ENCODE measurements at regions not wholly inside any gene's neighbourhood (a gene's known extent, or its start where the extent isn't known, plus 50 kb on each side); places are given as distances from the start of the nearest gene placed in this dataset.

DNA sequence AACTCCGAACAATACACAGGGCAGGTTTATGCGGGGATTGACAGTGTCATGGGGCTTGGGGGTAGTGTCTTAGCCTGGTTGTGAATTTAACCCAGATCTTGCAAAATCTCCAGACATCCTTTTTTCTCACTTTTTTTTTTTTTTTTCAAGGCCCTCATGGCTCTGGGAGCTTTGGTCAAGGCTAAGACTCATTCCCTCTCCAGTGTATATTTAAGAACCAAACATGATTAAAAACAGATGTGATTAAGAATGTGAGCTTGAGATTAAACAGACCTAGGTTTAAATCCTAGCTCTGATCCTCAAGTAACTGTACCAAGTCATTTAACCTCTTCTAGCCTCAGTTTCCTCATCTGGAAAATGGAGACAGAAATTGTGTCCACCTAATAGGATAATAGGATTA lies 151.7 kb upstream of the FUT8 start:
- no peak overlapping the region for H3K4me3 ChIP-seq (ENCODE audit: low read depth, poor library complexity, severe bottlenecking)
- no peak for DNase-seq (ENCODE audit: low spot score in 2 of 2)
- TF ChIP-seq CTCF (IDR thresholded peaks at IDR 0.05) (no peak), POLR2A (IDR thresholded peaks at IDR 0.05) (no peak)
- intact Hi-C loops (cut with DNase I; ENCODE audit: low total_unique reads), result no loop called here
- 75 to 82% methylated on average over 2 of the region's 2 CpGs for WGBS, 2 donors

DNA sequence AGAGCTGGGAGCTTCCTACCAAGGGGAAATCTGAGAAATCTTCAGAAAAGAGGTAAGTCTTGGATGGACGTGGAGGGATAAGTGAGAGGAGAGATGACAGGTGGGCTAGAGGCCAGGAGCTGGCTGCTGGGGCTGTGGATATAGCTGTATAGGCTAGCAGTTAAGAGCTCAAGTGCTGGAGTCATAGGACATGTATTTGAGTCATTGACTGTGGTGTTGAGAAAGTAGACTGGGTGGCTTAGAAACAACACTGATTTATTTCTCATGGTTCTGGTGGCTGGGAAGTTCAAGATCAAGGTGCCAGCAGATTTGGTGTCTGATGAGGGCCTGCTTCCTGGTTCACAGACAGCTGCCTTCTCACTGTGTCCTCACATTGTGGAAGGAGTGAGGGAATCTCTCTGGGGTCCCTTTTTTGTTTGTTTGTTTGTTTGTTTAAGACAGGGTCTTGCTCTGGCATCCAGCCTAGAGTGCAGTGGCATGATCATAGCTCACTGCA lies 151.1 kb upstream of the FUT8 start:
- H3K4me3 ChIP-seq (ENCODE audit: low read depth, poor library complexity, severe bottlenecking), result no peak overlapping the region
- intact Hi-C loops (cut with DNase I; ENCODE audit: low total_unique reads), result no loop called here
- DNase-seq (ENCODE audit: low spot score in 2 of 2), result no peak
- TF ChIP-seq CTCF (IDR thresholded peaks at IDR 0.05) (no peak), POLR2A (IDR thresholded peaks at IDR 0.05) (no peak)
- 86 to 97% methylated on average over 1 of the region's 1 CpG for WGBS, 2 donors

DNA sequence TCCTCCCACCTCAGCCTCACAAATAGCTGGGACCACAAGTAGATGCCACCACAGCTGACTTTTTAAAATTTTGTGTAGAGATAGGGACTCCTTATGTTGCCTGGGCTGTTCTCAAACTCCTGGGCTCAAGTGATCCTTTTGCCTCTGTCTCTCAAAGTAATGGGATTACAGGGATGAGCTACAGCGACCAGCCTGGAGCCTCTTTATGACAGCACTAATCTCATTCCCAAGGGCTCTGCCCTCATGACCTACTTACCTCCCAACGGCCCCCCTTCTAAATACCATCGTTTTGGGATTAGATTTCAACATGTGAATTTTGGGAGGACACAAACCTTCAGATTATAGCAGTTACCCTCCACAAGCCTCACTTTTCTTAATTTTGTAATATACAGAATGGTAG lies 150.6 kb upstream of the FUT8 start:
- H3K4me3 ChIP-seq (ENCODE audit: low read depth, poor library complexity, severe bottlenecking), result no peak overlapping the region
- intact Hi-C loops (cut with DNase I; ENCODE audit: low total_unique reads), result no loop called here
- TF ChIP-seq CTCF (IDR thresholded peaks at IDR 0.05) (no peak), POLR2A (IDR thresholded peaks at IDR 0.05) (no peak)
- WGBS, 2 donors, result 54 to 64% methylated on average over 3 of the region's 3 CpGs
- no peak for DNase-seq (ENCODE audit: low spot score in 2 of 2)

DNA sequence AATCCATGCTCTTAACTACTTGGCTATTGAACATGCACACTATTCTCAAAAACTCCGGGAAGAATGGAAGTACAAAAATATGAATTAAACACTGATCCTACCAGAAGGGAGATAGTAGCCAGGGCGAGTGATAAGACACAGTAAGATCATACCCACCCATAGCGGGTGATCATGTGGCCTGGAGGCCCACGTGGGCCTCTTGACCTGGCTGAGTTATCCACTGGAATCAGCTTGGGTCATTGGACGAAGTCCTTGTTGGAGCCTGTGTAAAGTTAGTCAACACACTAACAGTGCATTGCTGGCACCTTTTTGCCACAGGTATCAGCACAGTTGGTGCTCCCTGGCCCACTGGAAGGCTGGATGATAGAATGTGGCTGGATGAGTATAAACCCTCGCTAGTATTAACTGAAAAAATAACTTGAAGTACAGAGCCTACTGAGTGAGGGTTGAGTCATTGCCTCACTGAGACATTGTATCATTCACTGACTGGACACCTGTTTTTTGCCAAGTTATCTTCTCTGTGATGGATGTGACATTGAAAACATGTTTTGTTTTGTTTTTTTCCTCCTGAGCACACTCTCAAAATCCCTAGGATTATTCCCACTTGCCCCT lies 149.2 kb upstream of the FUT8 start:
- no peak overlapping the region for H3K4me3 ChIP-seq (ENCODE audit: low read depth, poor library complexity, severe bottlenecking)
- 90 to 93% methylated on average over 6 of the region's 6 CpGs for WGBS, 2 donors
- intact Hi-C loops (cut with DNase I; ENCODE audit: low total_unique reads), result no loop called here
- DNase-seq (ENCODE audit: low spot score in 2 of 2), result no peak
- TF ChIP-seq POLR2A (IDR thresholded peaks at IDR 0.05) (no peak), CTCF (IDR thresholded peaks at IDR 0.05) (no peak)

GRCh38 chr14:65267856-65268255 lies 144.7 kb upstream of the FUT8 start:
- H3K4me3 ChIP-seq (ENCODE audit: low read depth, poor library complexity, severe bottlenecking), result no peak overlapping the region
- WGBS, 2 donors, result 64 to 75% methylated on average over 5 of the region's 5 CpGs
- TF ChIP-seq CTCF (IDR thresholded peaks at IDR 0.05) (no peak), POLR2A (IDR thresholded peaks at IDR 0.05) (no peak)
- intact Hi-C loops (cut with DNase I; ENCODE audit: low total_unique reads), result no loop called here
- DNase-seq (ENCODE audit: low spot score in 2 of 2), result no peak

GRCh38 chr14:65268594-65268993 lies 143.9 kb upstream of the FUT8 start:
- 84 to 87% methylated on average over 5 of the region's 5 CpGs for WGBS, 2 donors
- TF ChIP-seq POLR2A (IDR thresholded peaks at IDR 0.05) (no peak), CTCF (IDR thresholded peaks at IDR 0.05) (no peak)
- no peak for DNase-seq (ENCODE audit: low spot score in 2 of 2)
- H3K4me3 ChIP-seq (ENCODE audit: low read depth, poor library complexity, severe bottlenecking), result no peak overlapping the region
- intact Hi-C loops (cut with DNase I; ENCODE audit: low total_unique reads), result no loop called here
